ENCODE measurements at regions not wholly inside any gene's neighbourhood (a gene's known extent, or its start where the extent isn't known, plus 50 kb on each side); places are given as distances from the start of the nearest gene placed in this dataset.

GRCh38 chr10:3414667-3415023 is 242.1 kb upstream of the PITRM1 start:
- TF ChIP-seq CTCF (IDR thresholded peaks at IDR 0.05; ENCODE audit: control insufficient read depth, insufficient read depth, low read depth, low read length, missing control alignments), result no peak
- no peak overlapping the region for H3K4me3 ChIP-seq (ENCODE audit: control insufficient read depth, low read depth, low read length)
- no peak for DNase-seq (ENCODE audit: low read depth)

- no peak for TF ChIP-seq CTCF (IDR thresholded peaks at IDR 0.05; ENCODE audit: control insufficient read depth, insufficient read depth, low read depth, low read length, missing control alignments)
- no peak for DNase-seq (ENCODE audit: low read depth)
- H3K4me3 ChIP-seq (ENCODE audit: control insufficient read depth, low read depth, low read length), result no peak overlapping the region
Measured at GRCh38 chr10:3413937-3414666, 241.5 kb upstream of the PITRM1 start.

- no peak for DNase-seq (ENCODE audit: low read depth)
- no peak for TF ChIP-seq CTCF (IDR thresholded peaks at IDR 0.05; ENCODE audit: control insufficient read depth, insufficient read depth, low read depth, low read length, missing control alignments)
- no peak overlapping the region for H3K4me3 ChIP-seq (ENCODE audit: control insufficient read depth, low read depth, low read length)
Measured at GRCh38 chr10:3412646-3413045, 240.1 kb upstream of the PITRM1 start.

- no peak for TF ChIP-seq CTCF (IDR thresholded peaks at IDR 0.05; ENCODE audit: control insufficient read depth, insufficient read depth, low read depth, low read length, missing control alignments)
- no peak for DNase-seq (ENCODE audit: low read depth)
Measured at GRCh38 chr10:3412071-3412582, 239.5 kb upstream of the PITRM1 start.

GRCh38 chr10:3411044-3411443 is 238.5 kb upstream of the PITRM1 start:
- no peak for DNase-seq (ENCODE audit: low read depth)
- no peak overlapping the region for H3K4me3 ChIP-seq (ENCODE audit: control insufficient read depth, low read depth, low read length)
- no peak for TF ChIP-seq CTCF (IDR thresholded peaks at IDR 0.05; ENCODE audit: control insufficient read depth, insufficient read depth, low read depth, low read length, missing control alignments)

More at GRCh38 chr10:3412071-3412582, 239.5 kb upstream of the PITRM1 start:
- H3K4me3 ChIP-seq (ENCODE audit: control insufficient read depth, low read depth, low read length), result no peak overlapping the region

- no peak for DNase-seq (ENCODE audit: low read depth)
- no peak for TF ChIP-seq CTCF (IDR thresholded peaks at IDR 0.05; ENCODE audit: control insufficient read depth, insufficient read depth, low read depth, low read length, missing control alignments)
Measured at GRCh38 chr10:3409928-3410327, 237.3 kb upstream of the PITRM1 start.

More at GRCh38 chr10:3409928-3410327, 237.3 kb upstream of the PITRM1 start:
- H3K4me3 ChIP-seq (ENCODE audit: control insufficient read depth, low read depth, low read length), result no peak overlapping the region
